GM12864 (cell line): ENCODE measurements at regions not wholly inside any gene's neighbourhood (a gene's known extent, or its start where the extent isn't known, plus 50 kb on each side); places are given as distances from the start of the nearest gene placed in this dataset.

ENCODE experiments used
- DNase-seq: peaks from one replicate; pipeline ENCODE4 v3.0.0-alpha.2; 2011; ENCODE audit warnings: low read depth
- H3K4me3 ChIP-seq: 2 replicates; pipeline ENCODE4 v1.5.1; 2011; ENCODE audit warnings: mild to moderate bottlenecking, low read depth, low read length, control low read depth
- TF ChIP-seq, protein P1 (sequence below): IDR thresholded peaks from 2 replicates; pipeline ENCODE4 v1.5.1; 2011; ENCODE audit warnings: low read depth, mild to moderate bottlenecking, moderate library complexity, low read length, control low read depth, inconsistent platforms; ENCODE audit errors: missing control alignments

DNA sequence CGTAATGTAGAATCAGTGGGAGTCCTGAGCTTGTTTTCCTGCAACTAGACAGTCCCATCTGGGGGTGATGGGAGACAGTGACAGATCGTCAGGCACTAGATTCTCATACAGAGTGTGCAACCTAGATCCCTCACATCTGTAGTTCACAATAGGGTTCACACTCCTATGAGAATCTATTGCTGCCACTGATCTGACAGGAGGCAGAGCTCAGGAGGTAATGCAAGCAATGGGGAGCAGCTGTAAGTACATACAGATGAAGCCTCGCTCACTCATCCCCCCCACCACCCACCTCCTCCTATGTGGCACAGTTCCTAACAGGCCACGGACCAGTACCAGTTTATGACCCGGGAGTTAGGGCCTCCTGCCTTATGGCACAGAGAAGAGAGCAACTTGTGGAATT is 116.2 kb upstream of the PIK3R1 start:
- no peak overlapping the region for H3K4me3 ChIP-seq
- no peak for DNase-seq
- TF ChIP-seq, protein P1, sequence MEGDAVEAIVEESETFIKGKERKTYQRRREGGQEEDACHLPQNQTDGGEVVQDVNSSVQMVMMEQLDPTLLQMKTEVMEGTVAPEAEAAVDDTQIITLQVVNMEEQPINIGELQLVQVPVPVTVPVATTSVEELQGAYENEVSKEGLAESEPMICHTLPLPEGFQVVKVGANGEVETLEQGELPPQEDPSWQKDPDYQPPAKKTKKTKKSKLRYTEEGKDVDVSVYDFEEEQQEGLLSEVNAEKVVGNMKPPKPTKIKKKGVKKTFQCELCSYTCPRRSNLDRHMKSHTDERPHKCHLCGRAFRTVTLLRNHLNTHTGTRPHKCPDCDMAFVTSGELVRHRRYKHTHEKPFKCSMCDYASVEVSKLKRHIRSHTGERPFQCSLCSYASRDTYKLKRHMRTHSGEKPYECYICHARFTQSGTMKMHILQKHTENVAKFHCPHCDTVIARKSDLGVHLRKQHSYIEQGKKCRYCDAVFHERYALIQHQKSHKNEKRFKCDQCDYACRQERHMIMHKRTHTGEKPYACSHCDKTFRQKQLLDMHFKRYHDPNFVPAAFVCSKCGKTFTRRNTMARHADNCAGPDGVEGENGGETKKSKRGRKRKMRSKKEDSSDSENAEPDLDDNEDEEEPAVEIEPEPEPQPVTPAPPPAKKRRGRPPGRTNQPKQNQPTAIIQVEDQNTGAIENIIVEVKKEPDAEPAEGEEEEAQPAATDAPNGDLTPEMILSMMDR, result no peak

DNA sequence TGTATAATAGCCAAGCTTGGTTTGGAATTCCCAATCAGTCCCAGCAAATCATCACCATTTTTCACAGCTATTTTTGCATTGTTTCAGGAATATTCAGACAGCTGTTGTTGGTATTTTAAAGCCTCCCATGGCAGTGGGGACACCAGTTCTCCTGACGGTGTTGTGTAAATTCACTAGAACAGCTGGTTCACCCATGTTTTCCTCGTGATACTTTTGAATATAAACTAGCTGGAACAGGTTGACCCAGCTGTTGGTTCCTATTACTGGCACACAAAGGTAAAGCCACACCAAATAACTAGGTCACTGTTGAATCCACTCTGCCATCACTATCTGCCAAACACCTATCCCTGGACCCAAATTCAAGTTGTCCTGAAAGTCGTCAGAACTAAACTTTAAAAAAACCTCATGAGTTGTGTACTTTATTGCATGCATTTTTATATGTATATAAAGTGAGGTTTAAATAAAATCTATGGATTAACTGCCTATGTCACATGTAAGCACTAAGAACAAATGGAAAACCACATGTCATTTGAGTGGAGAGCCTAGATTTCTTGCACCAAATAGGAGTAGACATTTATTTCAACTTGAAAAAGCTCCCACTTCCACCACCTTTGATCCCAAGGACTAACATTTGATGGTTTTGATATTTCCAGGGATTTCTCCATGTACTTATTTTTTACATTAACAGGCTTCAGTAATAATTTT is 121.9 kb upstream of the PIK3R1 start:
- no peak overlapping the region for H3K4me3 ChIP-seq
- DNase-seq, result no peak
- TF ChIP-seq, protein P1, result no peak

DNA sequence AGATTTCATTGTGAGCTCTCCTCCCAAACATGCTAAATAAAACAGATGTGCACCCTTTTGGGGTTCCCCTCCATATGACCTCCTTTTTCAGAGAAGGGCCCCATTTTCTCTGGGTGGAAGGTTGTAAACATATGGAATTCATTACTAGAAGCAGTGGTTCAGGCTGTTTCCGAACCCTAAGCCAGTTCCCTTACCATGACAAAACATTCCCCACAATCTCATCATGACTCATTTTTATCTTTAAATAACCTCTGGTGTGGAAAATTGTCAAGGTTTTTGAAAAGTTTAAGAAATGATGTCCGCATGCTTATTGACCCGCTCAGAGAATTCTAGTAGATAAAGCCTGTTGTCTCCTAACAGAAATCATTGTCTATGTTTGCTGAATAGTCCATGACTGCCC is 127.3 kb upstream of the PIK3R1 start:
- TF ChIP-seq, protein P1, result no peak
- no peak for DNase-seq
- no peak overlapping the region for H3K4me3 ChIP-seq

DNA sequence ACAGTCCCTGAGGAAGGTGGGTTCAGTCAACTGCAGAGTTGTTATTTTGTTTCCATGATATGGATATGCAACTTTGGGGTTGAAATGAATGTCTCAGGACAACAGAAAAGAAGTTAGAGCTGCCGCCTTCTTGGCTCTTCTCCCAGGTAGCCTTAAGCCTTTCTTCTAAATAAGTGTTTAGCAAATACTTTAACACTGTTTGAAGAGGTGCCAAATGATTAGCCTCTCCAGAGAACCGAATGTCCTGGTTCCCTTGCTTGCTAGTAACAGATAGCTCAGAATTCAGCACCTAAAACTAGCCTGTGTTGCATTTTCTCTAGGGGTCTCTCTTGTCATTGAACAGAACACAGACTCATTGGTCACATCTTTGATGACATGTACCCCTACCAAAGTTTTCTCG is 127.7 kb upstream of the PIK3R1 start:
- H3K4me3 ChIP-seq, result no peak overlapping the region
- TF ChIP-seq, protein P1, result no peak
- DNase-seq, result no peak

DNA sequence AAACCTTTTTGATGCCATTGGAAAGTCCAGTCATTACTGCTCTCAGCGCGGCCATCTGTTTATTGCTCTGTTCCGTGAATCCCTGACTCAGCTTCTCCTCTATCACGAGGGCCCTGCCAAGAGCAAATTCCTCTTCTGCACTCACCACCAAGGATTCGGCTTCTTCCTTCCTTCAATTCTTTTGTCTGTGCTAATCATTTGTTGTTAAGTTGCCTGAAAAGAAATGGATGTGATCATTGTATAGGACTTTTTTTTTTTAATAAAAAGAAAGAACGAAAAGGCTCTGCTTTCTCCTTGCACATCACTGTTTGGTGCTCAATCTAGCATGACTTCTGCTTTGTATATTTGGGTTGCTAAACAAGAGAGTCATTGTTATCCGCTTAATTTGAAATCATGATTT is 128.7 kb upstream of the PIK3R1 start:
- TF ChIP-seq, protein P1, result no peak
- no peak overlapping the region for H3K4me3 ChIP-seq
- no peak for DNase-seq

DNA sequence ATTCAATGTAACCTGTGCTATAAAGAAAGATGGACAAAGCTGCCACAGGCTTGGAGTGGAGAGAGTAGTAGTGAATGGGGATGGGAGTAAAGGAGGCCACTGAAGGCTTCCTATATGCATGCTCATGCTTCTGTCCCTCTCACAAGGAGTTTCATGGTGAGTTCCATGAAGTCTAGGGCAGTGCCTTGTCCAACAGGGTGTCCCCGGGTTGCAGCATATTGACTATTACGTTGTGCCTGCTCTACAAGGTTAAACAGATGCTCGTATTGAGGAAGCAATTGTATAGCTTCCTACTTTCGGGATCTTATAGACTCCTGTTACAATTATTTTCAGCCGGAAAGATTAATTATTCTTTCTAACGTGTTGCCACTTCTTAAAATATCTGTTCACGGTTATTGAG is 129.1 kb upstream of the PIK3R1 start:
- TF ChIP-seq, protein P1, result no peak
- DNase-seq, result no peak
- no peak overlapping the region for H3K4me3 ChIP-seq

DNA sequence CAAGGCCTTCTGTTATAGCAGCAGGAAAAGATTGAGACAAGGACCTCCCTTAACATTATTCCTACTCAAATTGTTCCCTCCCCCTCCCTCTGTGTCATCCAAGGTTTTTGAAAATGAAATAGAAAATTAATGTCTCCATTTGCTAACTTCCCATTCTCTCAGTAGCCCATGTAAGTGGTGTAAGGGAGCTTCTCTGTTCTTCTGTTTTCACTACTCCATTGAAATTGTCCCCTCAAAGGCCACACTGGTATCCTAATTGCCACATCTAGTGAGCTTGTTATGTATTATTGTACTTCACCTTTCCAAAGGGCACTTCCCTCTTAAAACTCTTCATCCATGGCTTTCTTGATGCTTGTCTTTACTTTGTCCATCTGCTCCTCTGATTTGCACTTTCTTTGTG is 131.2 kb upstream of the PIK3R1 start:
- DNase-seq, result no peak
- no peak overlapping the region for H3K4me3 ChIP-seq
- TF ChIP-seq, protein P1, result no peak
